Neural crest cell (in vitro differentiated cells): ENCODE measurements at regions not wholly inside any gene's neighbourhood (a gene's known extent, or its start where the extent isn't known, plus 50 kb on each side); places are given as distances from the start of the nearest gene placed in this dataset.

Experiments
- DNase-seq: peaks from one replicate; pipeline ENCODE4 v3.0.0; 2021; ENCODE audit warnings: low read depth, mixed read lengths, low spot score
- H3K27ac Mint-ChIP-seq: one replicate; pipeline ENCODE4 v1.8.0; 2021; ENCODE audit warnings: mild to moderate bottlenecking, mixed read lengths; ENCODE audit not compliant: unreplicated experiment
- H3K27me3 Mint-ChIP-seq: 2 replicates; pipeline ENCODE4 v1.8.0; 2021; ENCODE audit warnings: low read depth, mild to moderate bottlenecking, mixed read lengths
- H3K36me3 Mint-ChIP-seq: 2 replicates; pipeline ENCODE4 v1.8.0; 2021; ENCODE audit warnings: low read depth, mild to moderate bottlenecking, mixed read lengths
- H3K4me1 Mint-ChIP-seq: 2 replicates; pipeline ENCODE4 v1.8.0; 2021; ENCODE audit warnings: mixed read lengths
- H3K4me3 Mint-ChIP-seq: one replicate; pipeline ENCODE4 v1.8.0; 2021; ENCODE audit warnings: mild to moderate bottlenecking, mixed read lengths
- H3K9me3 Mint-ChIP-seq: 2 replicates; pipeline ENCODE4 v1.8.0; 2021; ENCODE audit warnings: mixed read lengths
- CTCF ChIP-seq: fragments of 200-600 bp; sonication (generic); conservative IDR thresholded peaks from 2 replicates; pipeline ENCODE4 v1.5.0; 2021; ENCODE audit warnings: antibody characterized with exemption, mild to moderate bottlenecking

- H3K27ac Mint-ChIP-seq = no peak overlapping the region
- H3K4me1 Mint-ChIP-seq = peaks cover 8% of the 10 kb centered on the region
- no peaks in the 10 kb centered on the region for H3K27me3 Mint-ChIP-seq
- H3K9me3 Mint-ChIP-seq = no peaks in the 10 kb centered on the region
- no peak for DNase-seq
- H3K36me3 Mint-ChIP-seq = no peaks in the 10 kb centered on the region
- TF ChIP-seq CTCF = no peak
- H3K4me3 Mint-ChIP-seq = no peak overlapping the region
Measured at GRCh38 chr14:61219673-61220072, 61.5 kb downstream of the TMEM30B start.

GRCh38 chr14:61219256-61219655, 61.9 kb downstream of the TMEM30B start:
- H3K4me3 Mint-ChIP-seq = no peak overlapping the region
- H3K27me3 Mint-ChIP-seq = no peaks in the 10 kb centered on the region
- DNase-seq = no peak
- no peaks in the 10 kb centered on the region for H3K36me3 Mint-ChIP-seq
- TF ChIP-seq CTCF = no peak
- H3K27ac Mint-ChIP-seq = no peak overlapping the region
- peaks cover 8% of the 10 kb centered on the region for H3K4me1 Mint-ChIP-seq
- no peaks in the 10 kb centered on the region for H3K9me3 Mint-ChIP-seq

- TF ChIP-seq CTCF = no peak
- no peaks in the 10 kb centered on the region for H3K36me3 Mint-ChIP-seq
- DNase-seq = no peak
- no peaks in the 10 kb centered on the region for H3K9me3 Mint-ChIP-seq
- H3K27me3 Mint-ChIP-seq = no peaks in the 10 kb centered on the region
- H3K27ac Mint-ChIP-seq = no peak overlapping the region
- H3K4me3 Mint-ChIP-seq = no peak overlapping the region
- peaks cover 8% of the 10 kb centered on the region for H3K4me1 Mint-ChIP-seq
Measured at GRCh38 chr14:61218767-61219166, 62.4 kb downstream of the TMEM30B start.

GRCh38 chr14:61218157-61218556, 63.0 kb downstream of the TMEM30B start:
- H3K27ac Mint-ChIP-seq = no peak overlapping the region
- H3K4me1 Mint-ChIP-seq = peaks cover 8% of the 10 kb centered on the region
- no peak overlapping the region for H3K4me3 Mint-ChIP-seq
- no peak for TF ChIP-seq CTCF
- no peaks in the 10 kb centered on the region for H3K27me3 Mint-ChIP-seq
- H3K36me3 Mint-ChIP-seq = no peaks in the 10 kb centered on the region
- no peaks in the 10 kb centered on the region for H3K9me3 Mint-ChIP-seq
- DNase-seq = no peak

GRCh38 chr14:61217516-61217915, 63.6 kb downstream of the TMEM30B start:
- no peaks in the 10 kb centered on the region for H3K9me3 Mint-ChIP-seq
- DNase-seq = no peak
- peaks cover 8% of the 10 kb centered on the region for H3K4me1 Mint-ChIP-seq
- no peaks in the 10 kb centered on the region for H3K27me3 Mint-ChIP-seq
- TF ChIP-seq CTCF = no peak
- no peak overlapping the region for H3K27ac Mint-ChIP-seq
- no peaks in the 10 kb centered on the region for H3K36me3 Mint-ChIP-seq
- no peak overlapping the region for H3K4me3 Mint-ChIP-seq
